ENCODE measurements at regions not wholly inside any gene's neighbourhood (a gene's known extent, or its start where the extent isn't known, plus 50 kb on each side); places are given as distances from the start of the nearest gene placed in this dataset.
A peak's percentile ranks its signal among the peaks of the same experiment; 100 is the strongest.

DNA sequence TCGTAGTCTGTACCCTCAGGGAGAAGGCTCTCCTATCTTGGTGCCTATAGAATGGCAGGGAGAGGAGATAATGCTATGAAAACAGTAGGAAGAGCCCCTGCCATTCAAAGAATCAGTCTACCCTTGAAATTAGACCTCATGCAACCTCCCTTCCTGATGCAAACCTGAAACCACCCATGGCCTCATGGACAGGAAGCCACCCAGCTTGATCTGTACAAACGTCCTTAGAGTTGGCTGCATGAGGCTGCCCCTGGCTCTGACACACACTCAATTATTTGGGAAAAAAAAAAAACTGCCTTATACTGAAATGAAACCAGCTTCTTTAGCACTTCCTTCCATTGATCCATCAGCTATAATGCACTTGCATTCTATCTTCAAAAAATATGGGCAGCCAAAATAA, 116.6 kb upstream of the BCL2L14 start:
- no peaks in the 10 kb centered on the region for H3K36me3 ChIP-seq (ENCODE audit: control insufficient read depth, insufficient read depth, low read length)
- intact Hi-C loops (cut with micrococcal nuclease; ENCODE audit: unreplicated experiment) (no loop called here), in situ Hi-C loops (cut with HindIII; ENCODE audit: low pct_unique_long_range_greater_than_20kb, low sequenced_read_pairs) (no loop called here)
- ChIA-PET CTCF (no interaction called here), POLR2A (no interaction called here)
- no peaks in the 10 kb centered on the region; the same call in 1 of the 2 replicates for H3K4me1 ChIP-seq (ENCODE audit: control insufficient read depth, insufficient read depth, low read length)
- no peaks in the 10 kb centered on the region for H3K9me3 ChIP-seq (ENCODE audit: control insufficient read depth, insufficient read depth, low read depth, low read length)
- DNase-seq (ENCODE audit: low read depth, low spot score) (no peak), ATAC-seq (no peak)
- no peak for TF ChIP-seq SIN3A (IDR thresholded peaks at IDR 0.05; ENCODE audit: borderline replicate concordance, insufficient read depth, low read depth, low read length)
- TF ChIP-seq TCF7L2 (IDR thresholded peaks at IDR 0.05; ENCODE audit: low read depth, low read length): no peak
- TF ChIP-seq, protein P1, sequence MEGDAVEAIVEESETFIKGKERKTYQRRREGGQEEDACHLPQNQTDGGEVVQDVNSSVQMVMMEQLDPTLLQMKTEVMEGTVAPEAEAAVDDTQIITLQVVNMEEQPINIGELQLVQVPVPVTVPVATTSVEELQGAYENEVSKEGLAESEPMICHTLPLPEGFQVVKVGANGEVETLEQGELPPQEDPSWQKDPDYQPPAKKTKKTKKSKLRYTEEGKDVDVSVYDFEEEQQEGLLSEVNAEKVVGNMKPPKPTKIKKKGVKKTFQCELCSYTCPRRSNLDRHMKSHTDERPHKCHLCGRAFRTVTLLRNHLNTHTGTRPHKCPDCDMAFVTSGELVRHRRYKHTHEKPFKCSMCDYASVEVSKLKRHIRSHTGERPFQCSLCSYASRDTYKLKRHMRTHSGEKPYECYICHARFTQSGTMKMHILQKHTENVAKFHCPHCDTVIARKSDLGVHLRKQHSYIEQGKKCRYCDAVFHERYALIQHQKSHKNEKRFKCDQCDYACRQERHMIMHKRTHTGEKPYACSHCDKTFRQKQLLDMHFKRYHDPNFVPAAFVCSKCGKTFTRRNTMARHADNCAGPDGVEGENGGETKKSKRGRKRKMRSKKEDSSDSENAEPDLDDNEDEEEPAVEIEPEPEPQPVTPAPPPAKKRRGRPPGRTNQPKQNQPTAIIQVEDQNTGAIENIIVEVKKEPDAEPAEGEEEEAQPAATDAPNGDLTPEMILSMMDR (IDR thresholded peaks at IDR 0.05): no peak
- TF ChIP-seq POLR2AphosphoS5 (IDR thresholded peaks at IDR 0.05; ENCODE audit: low read depth, low read length): no peak
- TF ChIP-seq, protein P2, sequence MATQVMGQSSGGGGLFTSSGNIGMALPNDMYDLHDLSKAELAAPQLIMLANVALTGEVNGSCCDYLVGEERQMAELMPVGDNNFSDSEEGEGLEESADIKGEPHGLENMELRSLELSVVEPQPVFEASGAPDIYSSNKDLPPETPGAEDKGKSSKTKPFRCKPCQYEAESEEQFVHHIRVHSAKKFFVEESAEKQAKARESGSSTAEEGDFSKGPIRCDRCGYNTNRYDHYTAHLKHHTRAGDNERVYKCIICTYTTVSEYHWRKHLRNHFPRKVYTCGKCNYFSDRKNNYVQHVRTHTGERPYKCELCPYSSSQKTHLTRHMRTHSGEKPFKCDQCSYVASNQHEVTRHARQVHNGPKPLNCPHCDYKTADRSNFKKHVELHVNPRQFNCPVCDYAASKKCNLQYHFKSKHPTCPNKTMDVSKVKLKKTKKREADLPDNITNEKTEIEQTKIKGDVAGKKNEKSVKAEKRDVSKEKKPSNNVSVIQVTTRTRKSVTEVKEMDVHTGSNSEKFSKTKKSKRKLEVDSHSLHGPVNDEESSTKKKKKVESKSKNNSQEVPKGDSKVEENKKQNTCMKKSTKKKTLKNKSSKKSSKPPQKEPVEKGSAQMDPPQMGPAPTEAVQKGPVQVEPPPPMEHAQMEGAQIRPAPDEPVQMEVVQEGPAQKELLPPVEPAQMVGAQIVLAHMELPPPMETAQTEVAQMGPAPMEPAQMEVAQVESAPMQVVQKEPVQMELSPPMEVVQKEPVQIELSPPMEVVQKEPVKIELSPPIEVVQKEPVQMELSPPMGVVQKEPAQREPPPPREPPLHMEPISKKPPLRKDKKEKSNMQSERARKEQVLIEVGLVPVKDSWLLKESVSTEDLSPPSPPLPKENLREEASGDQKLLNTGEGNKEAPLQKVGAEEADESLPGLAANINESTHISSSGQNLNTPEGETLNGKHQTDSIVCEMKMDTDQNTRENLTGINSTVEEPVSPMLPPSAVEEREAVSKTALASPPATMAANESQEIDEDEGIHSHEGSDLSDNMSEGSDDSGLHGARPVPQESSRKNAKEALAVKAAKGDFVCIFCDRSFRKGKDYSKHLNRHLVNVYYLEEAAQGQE (IDR thresholded peaks at IDR 0.05; ENCODE audit: insufficient read depth in 1 of 2, low read depth in 2 of 2, low read length in 1 of 2): no peak
- H3K27me3 ChIP-seq (ENCODE audit: control insufficient read depth, insufficient read depth, low read length): no peaks in the 10 kb centered on the region
- BruUV-seq (replicated peaks): no TSS peak
- no peak overlapping the region for H3K4me3 ChIP-seq (ENCODE audit: low read depth in 2 of 2, low read length in 2 of 2)
- H3K27ac ChIP-seq (ENCODE audit: low read length): no peak overlapping the region

DNA sequence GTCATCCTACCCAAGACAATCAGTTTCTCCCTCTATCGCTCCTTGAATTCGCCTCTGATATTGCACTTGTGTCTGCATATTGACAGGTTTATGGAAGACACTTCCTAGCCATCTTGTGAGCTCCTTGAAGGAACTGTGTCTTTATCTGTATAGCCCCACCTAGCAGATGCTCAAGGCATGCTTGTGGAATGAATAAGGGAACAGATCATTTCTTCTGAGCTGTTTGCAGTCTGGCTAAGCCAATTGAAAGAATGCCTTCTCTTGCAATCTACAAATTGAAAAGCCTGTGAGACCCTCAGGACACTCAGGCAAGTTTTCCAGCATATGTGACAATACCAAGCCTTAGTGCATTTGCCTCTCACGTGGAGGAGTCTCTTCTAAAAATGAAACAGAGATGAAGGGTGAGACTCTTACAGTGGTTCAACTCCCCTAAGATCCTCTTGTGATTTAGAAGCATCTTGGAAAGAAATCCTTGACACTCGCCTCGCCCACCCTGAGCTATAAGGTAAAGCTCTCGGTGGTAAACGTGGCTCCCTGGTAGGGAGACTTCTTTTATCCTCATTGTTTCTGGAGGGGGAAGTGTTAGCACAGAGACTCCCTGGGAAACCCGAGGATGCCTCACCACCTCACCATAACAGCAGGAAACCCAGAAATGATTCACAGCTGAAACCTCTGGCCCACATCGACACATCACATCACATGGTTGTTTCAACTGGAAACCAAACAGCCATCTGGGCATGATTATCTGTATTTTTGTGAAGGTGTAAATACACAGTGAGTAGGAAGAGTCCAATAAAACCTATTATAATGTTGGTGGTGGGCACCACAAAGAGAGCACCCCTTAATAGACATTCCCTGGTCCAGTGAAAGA, 112.3 kb upstream of the BCL2L14 start:
- Histone ChIP-seq H3K4me1 (ENCODE audit: control insufficient read depth, insufficient read depth, low read length) (no peaks in the 10 kb centered on the region; the same call in 1 of the 2 replicates), H3K27me3 (ENCODE audit: control insufficient read depth, insufficient read depth, low read length) (no peaks in the 10 kb centered on the region), H3K27ac (ENCODE audit: low read length) (no peak overlapping the region), H3K9me3 (ENCODE audit: control insufficient read depth, insufficient read depth, low read depth, low read length) (no peaks in the 10 kb centered on the region), H3K36me3 (ENCODE audit: control insufficient read depth, insufficient read depth, low read length) (no peaks in the 10 kb centered on the region), H3K4me3 (ENCODE audit: low read depth in 2 of 2, low read length in 2 of 2) (no peak overlapping the region)
- in situ Hi-C loops (cut with HindIII; ENCODE audit: low pct_unique_long_range_greater_than_20kb, low sequenced_read_pairs) (no loop called here), intact Hi-C loops (cut with micrococcal nuclease; ENCODE audit: unreplicated experiment) (no loop called here)
- TF ChIP-seq, protein P2 (IDR thresholded peaks at IDR 0.05; ENCODE audit: insufficient read depth in 1 of 2, low read depth in 2 of 2, low read length in 1 of 2): no peak
- TF ChIP-seq SIN3A (IDR thresholded peaks at IDR 0.05; ENCODE audit: borderline replicate concordance, insufficient read depth, low read depth, low read length) (no peak), POLR2AphosphoS5 (IDR thresholded peaks at IDR 0.05; ENCODE audit: low read depth, low read length) (no peak)
- peak; percentile 34; the same call in 1 of the 2 replicates for ATAC-seq
- no peak for DNase-seq (ENCODE audit: low read depth, low spot score)
- BruUV-seq (replicated peaks): no TSS peak
- ChIA-PET POLR2A (no interaction called here), CTCF (interaction anchor here (0.6 kb wide), 1 partner anchor 44 kb away, joined by 3 read pairs; no protein-coding TSS in a partner anchor)

All from Panc1 (cell line).